GM12801 (cell line): ENCODE measurements at regions not wholly inside any gene's neighbourhood (a gene's known extent, or its start where the extent isn't known, plus 50 kb on each side); places are given as distances from the start of the nearest gene placed in this dataset.

Experiments used
- TF ChIP-seq, protein P1 (sequence below): IDR thresholded peaks from one replicate; pipeline ENCODE4 v1.5.1; 2011; ENCODE audit warnings: control low read depth; ENCODE audit not compliant: insufficient read length; ENCODE audit errors: extremely low read depth

DNA sequence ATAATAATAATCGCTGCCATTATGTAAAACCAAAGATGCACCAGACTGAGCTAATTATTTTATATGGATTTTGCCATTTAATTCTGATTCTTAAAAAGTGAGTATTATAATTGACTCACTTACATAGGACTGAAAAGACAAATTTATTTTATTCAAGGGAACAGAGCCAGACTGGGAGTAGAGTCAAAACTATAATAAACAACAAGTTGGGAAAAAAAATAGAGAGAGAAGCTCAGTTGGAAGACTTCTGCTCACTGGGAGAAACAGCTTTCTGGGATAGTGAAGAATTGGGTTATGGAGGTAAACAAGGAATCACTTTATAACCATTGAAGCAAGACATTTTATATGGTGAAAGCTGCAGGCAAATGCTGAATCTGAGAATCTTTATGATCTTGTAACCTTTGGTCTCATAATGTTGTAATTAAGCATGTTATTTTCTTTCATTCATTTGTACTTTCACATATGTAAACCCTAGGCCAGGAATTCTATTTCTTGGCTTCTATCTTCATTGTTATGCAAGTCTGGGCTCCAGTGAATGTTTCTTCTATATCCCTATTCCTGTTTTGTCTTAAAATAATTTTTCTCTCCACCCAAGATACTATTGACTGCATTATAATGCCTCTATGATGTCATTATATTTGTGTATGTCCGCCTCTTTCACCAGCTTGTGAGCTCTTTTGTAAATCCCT, 725.3 kb upstream of the CCDC179 start:
- TF ChIP-seq, protein P1, sequence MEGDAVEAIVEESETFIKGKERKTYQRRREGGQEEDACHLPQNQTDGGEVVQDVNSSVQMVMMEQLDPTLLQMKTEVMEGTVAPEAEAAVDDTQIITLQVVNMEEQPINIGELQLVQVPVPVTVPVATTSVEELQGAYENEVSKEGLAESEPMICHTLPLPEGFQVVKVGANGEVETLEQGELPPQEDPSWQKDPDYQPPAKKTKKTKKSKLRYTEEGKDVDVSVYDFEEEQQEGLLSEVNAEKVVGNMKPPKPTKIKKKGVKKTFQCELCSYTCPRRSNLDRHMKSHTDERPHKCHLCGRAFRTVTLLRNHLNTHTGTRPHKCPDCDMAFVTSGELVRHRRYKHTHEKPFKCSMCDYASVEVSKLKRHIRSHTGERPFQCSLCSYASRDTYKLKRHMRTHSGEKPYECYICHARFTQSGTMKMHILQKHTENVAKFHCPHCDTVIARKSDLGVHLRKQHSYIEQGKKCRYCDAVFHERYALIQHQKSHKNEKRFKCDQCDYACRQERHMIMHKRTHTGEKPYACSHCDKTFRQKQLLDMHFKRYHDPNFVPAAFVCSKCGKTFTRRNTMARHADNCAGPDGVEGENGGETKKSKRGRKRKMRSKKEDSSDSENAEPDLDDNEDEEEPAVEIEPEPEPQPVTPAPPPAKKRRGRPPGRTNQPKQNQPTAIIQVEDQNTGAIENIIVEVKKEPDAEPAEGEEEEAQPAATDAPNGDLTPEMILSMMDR: no peak

DNA sequence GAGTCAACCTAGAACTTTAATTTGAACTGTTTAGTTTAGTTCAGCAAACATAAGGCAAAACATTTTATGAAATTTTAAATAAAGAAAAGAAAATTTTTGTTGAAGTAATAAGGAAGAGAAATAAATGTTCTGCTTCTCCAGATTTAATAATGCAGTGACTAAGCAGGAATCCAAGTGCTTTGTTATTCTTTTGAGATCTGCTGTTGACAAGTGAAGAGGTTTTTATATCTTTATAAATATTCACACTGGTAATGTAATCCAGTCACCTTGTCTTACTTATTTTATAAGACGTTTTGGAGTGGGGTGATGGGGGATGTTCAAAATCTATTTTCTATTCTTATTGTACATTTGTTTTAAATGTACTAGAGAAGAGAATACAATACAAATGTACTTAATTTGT, 725.9 kb upstream of the CCDC179 start:
- TF ChIP-seq, protein P1: no peak

DNA sequence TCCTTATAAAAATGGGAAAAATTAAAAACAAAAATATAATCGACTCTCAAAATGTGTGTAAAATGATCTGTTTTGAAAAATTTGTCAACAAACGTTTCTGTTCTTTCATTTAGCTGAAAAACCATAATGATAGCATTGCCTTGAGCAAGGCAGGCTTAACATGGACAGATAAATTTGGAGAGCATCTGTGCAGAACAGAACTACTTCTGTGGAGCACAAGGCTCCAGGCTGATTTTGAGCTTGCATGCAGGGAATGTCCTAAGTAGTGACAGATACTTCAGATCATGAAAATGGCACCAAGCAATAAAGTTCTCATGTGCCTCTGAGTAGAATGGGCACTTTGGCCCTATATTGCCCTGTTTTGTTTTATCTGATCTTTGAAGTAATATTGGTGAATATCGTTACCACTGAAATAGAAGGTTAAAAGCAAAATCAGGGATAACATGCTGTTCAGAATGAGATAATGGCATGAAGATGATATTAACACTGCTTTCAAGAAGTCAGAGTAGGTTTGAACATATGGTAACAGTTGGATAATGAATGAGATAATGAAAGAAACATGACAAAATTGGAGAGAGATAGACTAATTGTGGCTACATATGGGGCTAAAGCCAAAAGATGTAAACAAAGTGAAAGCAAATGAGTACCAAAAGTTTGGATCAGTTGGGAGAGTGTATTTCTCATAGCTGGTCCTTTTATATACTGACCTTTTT, 730.5 kb upstream of the CCDC179 start:
- TF ChIP-seq, protein P1: no peak

DNA sequence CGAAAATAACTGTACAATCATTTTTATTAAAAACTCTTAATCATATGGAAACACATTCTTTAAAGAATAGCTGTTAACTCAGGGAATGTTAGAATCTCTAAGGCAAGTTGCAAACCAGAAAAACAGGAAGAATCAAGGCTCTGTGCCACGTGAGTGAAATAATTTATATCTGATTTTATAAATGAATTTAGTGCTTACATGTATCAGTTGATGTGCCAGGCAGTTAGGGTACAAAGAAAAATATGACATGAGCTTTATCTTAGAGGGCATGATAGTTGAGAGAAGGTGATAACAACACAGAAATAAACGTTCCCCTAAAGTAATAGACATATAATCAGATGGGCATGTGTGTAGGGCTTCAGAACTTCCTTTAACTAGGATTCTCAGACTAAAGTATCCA, 734.5 kb upstream of the CCDC179 start:
- TF ChIP-seq, protein P1: no peak

DNA sequence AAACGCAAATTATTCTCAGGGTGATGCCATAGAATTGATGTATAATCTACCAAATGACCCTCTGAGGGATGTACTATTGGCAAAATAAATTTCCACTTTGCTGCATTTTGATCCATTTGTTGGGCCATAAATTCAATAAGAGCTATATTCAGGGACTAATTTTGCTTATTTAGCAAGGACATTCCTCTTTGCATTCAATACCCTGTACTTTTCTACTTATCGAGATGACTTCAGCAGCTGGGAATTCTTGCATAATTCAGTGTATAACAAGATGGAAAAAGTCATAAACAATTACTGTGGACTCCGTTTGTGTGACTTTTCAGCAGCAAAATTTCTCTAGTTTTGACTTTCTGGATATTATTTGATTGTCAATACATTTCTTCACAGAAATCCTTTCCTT, 744.7 kb upstream of the CCDC179 start:
- TF ChIP-seq, protein P1: no peak

DNA sequence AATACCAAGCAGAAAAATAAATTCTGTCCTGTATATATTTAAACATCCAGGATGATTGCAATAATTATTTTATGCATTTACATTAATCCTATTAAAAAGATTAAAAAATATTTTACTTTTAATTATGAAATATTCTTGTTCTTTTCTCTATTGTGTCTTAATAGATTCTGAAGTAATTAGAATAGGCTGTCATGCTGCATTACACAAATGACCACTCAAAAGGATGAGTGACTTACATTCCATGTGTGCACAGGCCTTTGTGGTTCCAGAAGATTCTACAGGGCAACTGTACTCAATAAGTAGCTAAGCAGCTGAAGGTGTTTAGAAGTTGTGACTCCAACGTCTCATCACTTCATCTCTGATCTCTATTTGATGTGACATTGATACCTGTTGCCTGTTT, 745.9 kb upstream of the CCDC179 start:
- TF ChIP-seq, protein P1: no peak

DNA sequence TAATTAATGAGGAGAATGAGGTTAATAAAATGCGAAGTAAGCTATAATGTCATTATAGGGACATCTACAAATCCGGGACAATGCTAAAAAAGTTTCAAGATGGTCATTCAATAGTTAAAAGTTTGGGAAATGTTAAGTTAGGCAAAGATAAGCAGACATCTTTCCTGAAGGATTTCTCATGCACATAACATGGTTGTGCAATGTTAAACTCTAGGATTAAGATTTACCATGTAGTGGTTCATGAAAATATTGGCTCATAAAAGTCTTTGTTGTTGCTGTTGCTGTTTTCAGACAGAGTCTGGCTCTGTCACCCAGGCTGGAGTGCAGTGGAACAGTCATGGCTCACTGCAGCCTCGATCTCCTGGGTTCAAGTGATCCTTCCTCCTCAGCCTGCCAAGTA, 751.5 kb upstream of the CCDC179 start:
- TF ChIP-seq, protein P1: no peak
